HG03565 (cell line): ENCODE measurements at regions not wholly inside any gene's neighbourhood (a gene's known extent, or its start where the extent isn't known, plus 50 kb on each side); places are given as distances from the start of the nearest gene placed in this dataset.
"Not testable (repeated sequence)": the region's sequence is repeated elsewhere in the genome, so short reads cannot be mapped to it uniquely, and the experiment has no call there.

Experiments used
- ATAC-seq: cut with Tn5 transposase; IDR thresholded peaks from one replicate; pipeline ENCODE4 v1.9.1; 2021; ENCODE audit warnings: mild to moderate bottlenecking, moderate library complexity; ENCODE audit not compliant: unreplicated experiment

DNA sequence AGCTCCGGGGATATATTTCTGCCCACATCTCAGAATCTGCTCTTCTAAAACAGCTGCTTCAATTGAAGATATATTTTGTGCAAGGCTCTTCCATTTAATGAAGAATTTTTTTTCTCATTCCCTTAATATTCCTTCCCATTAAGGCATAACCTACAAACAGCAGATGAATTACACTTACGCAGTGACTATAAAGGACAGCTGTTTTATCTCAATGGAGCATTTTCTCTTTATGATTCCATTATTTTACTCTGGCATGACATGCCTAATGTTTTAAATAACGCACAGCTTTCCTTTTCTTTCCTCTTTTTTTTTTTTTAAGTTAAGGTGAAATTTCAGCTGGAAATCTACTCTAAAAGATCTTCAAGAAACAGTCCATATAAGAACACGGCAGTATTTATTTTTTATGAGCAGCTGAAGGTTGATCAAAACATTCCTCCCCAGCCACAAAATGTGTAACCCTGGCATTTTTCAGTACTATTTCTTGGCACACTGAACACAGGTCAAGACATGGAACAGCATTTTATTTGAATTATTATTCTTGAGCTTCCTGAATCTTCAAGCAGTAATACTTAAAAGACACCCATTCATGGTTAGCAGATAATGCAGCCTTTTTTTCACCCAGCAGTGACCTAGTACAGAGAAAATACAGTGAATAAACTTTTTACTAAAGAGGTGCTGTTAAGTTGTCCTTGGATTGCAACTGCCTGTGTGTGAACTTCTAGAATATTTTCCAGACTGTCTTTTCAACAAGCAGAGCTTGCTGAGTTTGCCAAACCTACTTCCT lies 118.1 kb upstream of the FOXN3 start:
- ATAC-seq = no peak

DNA sequence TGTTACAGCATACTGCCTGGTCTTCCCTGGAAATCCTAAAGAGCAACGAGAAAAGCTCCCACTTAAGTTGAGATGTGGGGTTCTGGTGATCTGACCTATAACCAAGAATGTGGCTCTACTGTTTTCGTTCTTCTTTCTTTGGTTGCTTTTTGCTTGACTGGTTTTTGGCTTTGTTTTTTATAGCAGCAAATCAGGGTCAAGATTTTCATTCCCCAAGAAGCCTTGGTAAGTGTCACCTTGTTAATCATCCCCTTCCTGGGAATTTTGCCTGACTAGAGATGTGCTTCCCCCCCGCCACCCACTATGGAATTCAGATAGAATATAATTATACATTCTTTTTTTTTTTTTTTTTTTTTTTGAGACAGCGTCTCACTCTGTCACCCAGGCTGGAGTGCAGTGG lies 116.7 kb upstream of the FOXN3 start:
- ATAC-seq = no peak

- ATAC-seq = no peak
Measured at GRCh38 chr14:89533136-89533535, 116.1 kb upstream of the FOXN3 start.

GRCh38 chr14:89531661-89532335 lies 114.8 kb upstream of the FOXN3 start:
- no peak for ATAC-seq

DNA sequence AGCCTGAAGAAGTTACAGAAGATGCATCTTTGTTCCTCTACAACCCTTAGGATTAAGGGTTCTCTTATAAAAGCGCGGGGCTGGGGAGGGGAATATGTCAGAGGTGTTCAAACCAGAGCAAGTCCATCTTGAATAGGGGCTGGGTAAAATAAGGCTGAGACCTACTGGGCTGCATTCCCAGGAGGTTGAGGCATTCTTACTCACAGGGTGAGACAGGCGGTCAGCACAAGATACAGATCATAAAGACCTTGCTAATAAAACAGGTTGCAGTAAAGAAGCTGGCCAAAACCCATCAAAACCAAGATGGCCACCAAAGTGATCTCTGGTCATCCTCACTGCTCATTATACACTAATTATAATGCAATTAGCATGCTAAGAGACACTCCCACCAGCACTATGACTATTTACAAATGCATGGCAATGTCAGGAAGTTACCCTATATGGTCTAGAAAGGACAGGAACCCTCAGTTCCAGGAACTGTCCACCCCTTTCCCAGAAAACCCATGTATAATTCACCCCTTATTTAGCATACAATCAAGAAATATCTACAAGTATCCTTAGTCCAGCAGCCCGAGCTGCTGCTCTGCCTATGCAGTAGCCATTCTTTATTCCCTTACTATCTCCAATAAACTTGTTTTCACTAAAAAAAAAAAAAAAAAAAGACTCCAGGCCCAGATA lies 108.1 kb upstream of the FOXN3 start:
- ATAC-seq = no peak

DNA sequence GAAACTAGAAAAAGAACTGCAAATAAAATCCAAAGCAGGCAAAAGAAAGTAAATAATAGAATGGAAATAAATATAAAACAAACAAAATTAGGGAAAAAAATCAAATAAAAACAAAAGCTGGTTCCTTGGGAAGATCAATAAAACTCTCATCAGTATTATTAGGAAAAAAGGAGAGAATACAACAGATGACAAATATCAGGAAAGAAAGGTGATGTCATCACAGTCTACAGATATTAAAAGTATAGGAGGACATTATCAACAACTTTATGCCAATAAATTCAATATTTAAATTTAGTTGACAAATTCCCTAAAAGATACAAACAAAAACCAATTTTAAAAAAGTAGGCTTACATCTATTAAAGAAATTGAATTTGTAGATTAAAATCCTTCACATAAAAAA lies 107.4 kb upstream of the FOXN3 start:
- no peak for ATAC-seq

GRCh38 chr14:89521988-89522387 lies 105.0 kb upstream of the FOXN3 start:
- no peak for ATAC-seq

- ATAC-seq = no peak
Measured at GRCh38 chr14:89519040-89519439, 102.0 kb upstream of the FOXN3 start.

DNA sequence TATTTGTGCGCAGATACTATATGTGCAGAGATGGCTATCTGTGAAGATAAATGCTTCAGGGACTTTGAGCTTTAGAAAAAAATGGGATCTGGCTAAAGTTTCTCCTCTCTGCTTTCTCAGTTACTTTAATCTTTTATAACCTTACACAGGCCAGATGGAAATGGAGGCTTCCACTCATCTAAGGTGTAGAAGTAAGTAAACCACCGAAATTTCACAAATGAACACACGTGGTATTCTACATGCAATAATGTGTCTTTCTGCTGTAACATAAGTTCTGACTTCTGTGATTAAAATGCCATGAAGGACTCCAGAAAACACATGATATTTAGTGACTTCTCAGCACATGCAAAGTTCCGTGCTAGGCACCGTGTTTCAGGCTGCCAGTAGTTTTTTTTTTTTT lies 99.1 kb upstream of the FOXN3 start:
- no peak for ATAC-seq

DNA sequence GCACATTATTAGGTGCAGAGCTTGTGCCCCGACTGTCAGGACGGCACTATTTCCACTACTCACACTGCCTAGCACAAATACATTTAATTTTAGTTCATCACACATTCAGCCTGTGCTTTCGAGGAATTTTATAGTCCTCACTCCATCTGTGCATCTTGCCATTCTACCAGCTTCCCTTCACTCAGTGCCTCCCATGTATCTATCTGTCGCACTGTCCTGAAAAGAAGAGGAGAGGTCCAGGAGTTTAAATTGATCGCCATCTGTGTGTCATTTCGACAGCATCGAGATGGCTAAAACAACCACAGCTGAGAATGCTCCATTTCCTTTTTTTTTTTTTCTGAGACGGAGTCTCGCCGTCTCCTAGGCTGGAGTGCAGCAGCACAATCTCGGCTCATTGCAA lies 97.6 kb upstream of the FOXN3 start:
- no peak for ATAC-seq

DNA sequence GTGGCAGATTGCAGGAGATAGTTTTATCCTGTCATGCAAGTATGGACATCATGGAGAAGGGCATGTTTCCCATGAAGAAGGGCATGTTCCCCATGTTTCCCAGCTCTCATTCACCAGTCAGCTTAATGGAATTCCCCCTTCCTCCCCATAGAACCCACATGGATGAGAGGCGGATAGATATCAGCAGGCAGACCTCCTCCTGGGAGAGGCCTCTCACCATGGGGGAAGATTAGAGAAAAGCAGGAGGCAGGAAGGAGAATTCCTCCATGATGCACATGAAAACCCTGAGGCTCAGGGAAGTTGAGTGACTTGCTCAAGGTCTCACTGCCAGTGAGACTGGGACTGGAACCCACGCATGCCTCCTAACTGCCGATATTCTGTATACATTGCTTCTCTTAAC lies 92.9 kb upstream of the FOXN3 start:
- no peak for ATAC-seq

GRCh38 chr14:89508863-89509262 lies 91.8 kb upstream of the FOXN3 start:
- no peak for ATAC-seq

DNA sequence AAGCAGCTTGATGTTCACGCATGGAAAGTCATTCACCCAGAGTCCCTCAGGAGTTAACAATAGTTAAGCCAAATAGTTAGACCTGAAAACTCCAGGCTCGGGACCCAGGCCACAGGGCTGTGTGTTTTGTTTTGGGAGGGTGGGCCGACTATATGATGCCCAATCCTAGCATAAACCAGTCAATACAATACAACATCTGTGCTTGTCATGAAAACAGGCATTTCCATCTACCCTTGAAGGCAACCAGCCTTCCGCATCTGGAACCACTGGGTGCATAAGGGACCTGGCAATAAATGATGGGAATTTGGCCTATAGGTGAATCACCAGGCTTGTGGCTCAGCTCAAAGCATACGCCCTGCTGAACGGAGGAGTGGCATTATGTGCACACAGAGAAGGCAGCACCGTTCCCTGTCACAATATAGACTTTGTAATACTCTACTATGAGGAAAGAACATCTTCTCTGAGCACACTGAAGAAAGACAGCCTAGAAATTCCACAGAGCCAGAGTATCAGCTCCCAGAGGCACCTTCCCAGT lies 91.0 kb upstream of the FOXN3 start:
- ATAC-seq = no peak

GRCh38 chr14:89507521-89507920 lies 90.5 kb upstream of the FOXN3 start:
- no peak for ATAC-seq

GRCh38 chr14:89506891-89507452 lies 89.9 kb upstream of the FOXN3 start:
- ATAC-seq = not testable (repeated sequence)

DNA sequence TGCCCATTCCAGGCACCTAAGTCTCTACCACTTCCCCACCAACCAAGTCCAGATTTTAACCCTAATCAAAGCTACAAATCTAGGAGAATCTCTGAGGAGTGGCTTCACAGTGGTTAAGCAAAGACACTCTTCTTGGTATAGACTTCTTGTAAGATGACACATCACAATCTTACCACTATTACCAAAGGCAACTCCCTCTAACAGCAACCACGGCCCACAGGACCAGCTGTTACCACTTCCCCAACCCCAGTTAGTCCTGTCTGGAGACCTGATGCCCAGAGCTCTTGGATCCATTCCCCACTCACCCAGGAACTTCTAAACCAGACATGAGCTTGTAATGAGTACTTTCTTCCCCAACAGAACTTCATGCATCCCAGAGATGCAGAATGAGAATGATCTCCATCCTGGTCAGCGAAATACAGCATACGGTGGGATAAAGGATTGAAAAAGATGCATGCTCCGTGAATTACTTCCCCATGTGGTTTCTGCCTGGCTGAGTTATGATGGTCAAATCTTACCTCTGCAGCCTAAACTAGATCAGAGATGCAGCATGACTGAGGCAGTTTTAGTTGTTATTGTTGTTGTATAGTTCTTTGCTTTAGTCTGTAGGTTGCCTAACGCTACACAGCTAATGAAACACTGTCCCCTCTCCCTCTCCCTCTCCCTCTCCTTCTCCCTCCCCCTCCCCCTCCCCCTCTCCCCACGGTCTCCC lies 87.7 kb upstream of the FOXN3 start:
- ATAC-seq = peak; percentile 55

DNA sequence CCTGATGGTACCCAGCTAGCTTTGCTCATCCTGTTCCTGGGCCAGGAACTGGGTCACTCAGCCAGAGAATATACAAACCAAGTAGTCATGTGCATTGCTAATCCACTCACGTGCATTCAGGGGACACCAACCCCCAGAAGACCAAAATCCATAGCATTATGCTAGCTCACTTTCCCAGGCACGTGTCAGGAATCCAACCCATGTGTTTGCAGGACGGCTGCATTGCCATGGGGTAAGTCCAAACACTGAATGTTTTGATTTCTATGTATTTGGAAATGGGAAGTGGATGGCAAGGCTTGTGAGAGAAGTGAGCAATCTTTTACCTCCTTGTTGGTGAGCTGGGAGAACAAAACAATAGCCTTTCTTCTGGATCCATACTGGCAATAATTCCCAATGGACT lies 87.1 kb upstream of the FOXN3 start:
- ATAC-seq = no peak

DNA sequence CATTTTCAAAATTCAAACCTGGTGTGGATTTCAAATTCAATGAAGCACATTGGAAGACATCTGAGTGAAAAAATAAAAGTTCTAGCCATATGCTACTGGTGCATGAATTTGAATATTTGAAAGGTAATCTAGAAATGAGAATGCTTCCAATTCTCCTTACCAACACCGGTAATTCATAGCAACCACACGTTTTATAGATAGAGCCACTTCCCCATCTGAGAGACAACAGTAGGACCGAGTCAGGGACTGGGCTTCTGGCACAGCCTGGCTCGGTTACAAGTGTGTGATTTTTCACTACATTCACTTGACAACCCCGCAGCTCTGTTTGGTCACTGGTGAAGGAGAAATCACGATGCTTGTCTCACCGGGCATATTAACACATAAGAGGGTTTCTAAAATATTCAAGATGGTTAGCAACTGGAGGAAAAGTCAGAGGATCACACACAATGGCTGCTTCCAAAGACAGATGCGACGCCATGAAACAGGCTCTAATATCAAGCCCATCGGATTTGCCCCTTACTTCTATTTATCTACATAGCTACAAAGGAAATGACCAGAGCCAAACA lies 86.5 kb upstream of the FOXN3 start:
- ATAC-seq = no peak

- no peak for ATAC-seq
Measured at GRCh38 chr14:89502966-89503365, 85.9 kb upstream of the FOXN3 start.

DNA sequence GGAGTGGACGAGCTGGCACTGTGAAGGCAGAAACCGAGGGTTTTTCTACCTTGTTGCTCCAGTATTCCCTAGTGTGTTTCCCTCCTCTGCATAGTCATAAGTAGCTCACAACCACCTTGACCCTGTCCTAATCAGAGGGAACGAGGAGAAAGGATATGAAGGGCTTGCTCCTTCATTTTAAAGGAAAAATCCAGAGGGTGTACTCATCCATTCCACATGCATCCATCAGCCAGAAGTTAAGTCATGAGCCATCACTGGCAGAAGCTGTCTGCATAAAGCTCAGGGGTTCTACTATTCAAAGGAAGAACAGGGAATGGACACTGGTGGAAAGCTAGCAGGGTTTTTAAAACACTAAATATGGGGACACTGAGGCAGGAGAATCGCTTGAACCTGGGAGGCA lies 84.3 kb upstream of the FOXN3 start:
- ATAC-seq = no peak

- no peak for ATAC-seq
Measured at GRCh38 chr14:89500303-89500702, 83.3 kb upstream of the FOXN3 start.
